ENCODE measurements at regions not wholly inside any gene's neighbourhood (a gene's known extent, or its start where the extent isn't known, plus 50 kb on each side); places are given as distances from the start of the nearest gene placed in this dataset.
"Not testable (repeated sequence)": the region's sequence is repeated elsewhere in the genome, so short reads cannot be mapped to it uniquely, and the experiment has no call there.

DNA sequence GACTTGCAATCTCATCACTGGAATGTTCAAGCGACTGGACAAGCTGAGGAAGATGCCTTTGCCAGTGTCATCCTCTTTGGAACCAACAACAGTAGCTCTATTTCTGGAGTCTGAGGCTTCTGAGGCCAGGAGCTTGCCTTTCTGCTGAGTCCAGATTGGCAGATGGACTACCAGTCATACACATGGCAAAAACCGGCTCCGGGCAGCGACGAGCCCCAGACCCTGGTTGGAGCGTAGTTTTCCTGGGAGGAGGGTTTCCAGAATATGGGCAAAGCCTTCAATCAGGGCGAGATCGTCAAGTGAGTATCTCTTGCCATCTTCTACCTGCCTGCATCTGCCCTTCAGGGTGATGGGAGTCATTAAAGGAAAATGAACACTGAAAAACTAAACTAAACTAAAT is 807.9 kb downstream of the C4orf33 start:
- no peak for DNase-seq

DNA sequence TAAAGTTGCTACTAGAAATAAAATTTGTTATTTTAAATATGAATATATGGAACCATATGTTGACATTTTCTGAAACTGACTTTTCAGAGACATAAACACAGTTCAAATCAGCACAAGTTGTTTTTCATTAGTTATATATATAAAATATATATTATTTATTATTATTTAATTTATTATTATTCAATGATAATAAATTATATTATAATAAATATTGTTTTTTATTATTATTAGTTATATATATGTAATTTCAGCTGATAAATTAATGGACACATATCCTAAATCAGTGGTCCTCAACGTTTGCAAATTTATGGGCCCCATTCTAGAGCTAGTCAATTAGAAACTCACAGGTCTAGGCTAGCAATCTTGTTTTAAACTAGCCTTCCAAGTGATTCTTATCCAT is 809.3 kb downstream of the C4orf33 start:
- no peak for DNase-seq

DNA sequence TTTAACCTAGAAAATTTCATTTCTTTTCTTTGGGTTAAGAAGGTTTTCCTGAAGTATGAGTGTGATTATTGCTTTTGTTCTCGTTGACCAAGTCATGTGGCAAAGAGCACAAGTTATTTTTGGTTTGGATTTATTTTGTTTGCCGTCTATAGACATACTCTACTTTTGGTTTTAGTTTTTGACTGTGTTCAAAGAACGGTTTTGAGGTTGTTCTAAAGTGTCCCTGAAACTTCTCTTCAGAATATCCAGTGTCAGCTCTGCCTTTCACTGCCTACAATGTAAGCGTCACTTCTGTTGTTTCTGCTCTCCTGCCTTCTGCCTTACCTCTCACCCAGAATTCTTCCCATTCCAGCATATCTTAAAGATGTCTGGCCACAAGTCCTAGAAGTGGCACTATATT is 812.2 kb downstream of the C4orf33 start:
- DNase-seq, result no peak

DNA sequence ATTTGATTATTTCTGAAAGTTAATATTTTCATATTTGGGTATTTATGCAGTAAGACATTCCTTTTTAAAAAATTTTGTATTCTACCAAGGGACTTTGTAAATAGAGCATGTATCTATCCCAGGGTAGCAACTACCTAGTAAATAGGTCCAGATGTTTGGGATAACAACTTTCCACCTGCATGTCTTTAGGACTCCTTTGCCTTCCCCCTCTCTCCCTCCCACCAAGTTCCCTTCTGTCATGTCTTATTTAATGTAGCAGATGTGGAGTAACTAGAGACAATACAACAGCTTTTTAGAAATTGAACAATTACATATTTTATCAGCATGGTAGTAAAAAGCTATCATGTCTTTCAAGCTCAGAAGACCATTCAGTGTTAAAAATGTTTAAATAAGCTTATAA is 821.0 kb downstream of the C4orf33 start:
- DNase-seq, result no peak

DNA sequence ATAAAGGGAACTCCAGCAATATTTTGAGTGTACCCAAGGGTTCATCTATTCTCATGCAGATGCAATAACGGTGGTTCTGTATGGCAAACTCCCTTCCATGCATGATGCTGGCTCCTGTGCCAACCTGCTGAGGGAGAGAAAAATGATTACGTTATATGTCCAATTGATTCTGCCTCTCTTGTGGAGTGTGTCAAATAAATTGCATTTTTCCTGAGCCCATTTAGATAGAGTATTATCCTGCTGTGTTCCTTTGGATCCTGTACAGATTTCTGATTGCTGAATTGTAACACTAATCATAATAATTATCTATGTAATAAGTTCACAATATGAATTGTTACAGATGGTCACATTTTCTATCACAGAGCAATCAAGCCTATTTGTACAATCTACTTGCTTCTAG is 821.7 kb downstream of the C4orf33 start:
- no peak for DNase-seq

DNA sequence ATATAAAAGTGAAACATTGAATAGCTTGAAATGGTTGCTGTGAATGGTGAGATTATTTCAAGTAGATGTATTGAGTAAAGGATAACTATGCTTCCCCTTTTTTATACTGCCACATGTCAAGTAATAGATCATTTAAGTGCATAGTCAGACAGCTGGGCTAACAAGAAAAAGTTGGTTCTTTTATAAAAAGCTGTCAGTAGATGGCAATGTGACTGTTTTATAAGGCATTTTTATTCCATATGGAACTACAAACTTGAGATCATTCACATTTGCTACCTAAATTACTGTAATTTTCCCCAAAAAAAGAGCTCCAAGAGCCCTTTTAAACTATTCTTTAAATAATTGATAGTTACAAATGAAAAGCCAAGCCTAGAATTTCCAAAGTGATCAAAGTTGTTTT is 831.0 kb downstream of the C4orf33 start:
- DNase-seq, result no peak

DNA sequence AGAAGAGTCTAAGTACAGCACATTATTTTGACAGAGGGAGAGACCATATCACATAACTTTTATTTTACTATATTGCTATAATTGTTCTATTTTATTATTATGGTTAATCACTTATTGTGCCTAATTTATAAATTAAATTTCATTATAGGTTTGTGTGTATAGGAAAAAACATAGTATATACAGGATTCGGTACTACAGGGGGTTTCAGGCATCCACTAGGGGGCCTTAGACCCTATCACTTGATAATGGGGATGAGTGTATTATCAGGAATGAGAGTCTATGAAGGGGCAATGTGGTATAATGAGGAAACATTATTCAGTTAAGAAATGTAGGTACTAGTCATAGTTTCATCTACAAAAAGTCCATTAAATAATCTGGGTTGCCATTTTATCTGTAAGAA is 833.1 kb downstream of the C4orf33 start:
- no peak for DNase-seq

DNA sequence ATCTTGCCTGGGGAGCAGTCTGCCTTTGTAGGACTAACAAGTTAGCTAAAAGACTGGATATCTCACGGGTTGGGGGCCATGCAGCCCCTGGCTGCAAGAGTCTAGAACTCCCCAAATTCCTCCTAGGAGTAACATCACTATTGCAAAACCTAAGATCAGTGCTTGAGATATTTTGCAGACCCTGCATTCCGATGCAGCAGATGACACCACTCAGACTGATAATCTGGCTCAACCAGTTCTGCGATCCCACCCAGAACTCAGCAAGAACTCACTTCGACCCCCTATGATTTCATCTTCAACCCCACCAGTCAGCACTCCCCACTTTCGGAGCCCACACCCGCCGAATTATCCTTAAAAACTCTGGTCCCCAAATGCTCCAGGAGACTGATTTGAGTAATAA is 834.0 kb downstream of the C4orf33 start:
- DNase-seq, result no peak

DNA sequence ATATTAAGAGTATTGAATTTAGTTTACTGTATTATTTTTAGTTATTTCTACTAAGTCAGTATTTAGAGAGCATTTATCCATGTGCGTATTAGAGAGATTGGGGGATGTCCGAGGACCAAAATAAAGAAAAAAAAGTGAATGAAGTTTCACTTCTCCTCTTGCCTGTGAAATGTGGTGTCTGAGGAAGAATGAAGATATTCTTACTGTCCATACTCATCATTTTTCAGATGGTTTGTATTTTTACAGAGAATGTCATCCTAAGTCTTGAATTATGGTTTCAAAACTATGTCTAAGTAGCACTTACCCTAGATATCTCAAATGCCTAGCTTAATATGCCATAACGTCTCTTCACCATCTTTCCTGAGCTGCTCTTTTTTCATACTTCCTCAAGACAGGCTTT is 854.3 kb downstream of the C4orf33 start:
- no peak for DNase-seq

DNA sequence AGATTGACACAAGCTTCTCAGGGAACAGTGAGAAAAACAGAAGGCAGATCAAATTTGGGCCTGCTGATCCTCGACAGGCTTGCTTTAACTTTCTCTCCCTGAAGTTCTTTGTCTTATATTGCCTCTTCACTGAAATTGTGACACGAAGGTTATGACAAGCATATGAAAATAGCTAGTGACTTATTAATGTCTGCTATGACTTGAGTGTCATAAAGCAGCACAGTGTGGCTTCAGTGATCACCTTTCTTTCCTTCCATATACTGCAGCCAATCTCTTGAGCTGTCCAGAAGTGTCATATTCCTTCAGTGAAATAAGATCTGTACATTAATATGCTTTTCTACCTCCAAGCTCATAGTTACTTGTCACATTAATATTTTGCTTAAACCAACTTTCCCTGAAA is 870.2 kb downstream of the C4orf33 start:
- DNase-seq, result no peak

DNA sequence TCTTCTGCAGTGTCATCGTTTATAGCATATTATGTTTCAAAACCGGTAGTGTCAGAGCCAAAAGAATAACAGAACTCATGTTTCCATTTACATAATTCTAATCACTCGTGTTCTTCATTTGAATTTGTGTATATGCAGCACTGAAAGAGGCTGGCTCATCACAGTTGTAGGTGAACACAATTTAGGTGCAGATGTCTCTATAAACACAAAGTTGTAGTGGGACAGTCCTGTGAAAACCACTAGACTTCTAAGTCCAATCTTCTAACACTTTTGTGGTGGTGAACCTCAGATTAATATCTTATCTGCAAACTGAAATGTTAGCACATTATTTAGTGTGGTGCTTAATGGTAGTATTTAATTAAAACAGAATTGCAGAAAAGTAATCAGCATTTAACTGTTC is 872.4 kb downstream of the C4orf33 start:
- no peak for DNase-seq

DNA sequence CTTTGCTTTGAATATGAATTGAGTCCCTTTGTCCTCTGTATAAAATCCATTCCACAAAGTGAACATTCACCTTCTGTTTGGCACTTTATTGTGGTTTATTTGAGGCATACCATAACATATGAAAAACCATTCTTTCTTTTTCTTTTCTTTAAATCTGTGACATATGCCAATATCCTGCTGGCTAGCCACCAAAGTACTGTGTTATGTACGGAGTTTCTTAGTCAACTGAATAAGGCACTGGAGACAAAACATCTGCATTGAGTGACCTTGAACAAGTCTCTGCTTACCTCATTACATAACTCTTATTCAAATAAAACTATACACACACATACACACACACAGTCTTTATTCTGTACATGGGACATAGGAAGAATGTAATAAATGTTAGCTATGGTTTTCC is 872.8 kb downstream of the C4orf33 start:
- no peak for DNase-seq

DNA sequence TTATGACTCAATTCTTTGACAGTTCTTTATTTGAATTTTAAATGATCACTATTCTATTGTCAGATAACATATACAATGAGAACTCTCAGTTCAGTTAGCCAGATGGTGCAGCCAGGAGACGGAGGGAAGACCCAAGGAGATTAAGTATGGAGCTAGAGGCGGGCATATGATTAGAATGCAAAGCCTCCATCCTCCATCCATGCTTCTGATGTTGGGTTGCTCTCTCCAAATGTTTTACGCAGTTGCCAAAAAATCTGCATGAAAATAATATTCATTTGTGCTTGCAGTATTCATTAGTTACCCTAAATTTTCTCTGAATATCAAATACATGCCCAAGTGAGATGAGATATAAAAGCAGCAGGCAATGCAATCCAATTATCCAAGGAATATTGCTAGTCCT is 874.8 kb downstream of the C4orf33 start:
- no peak for DNase-seq

DNA sequence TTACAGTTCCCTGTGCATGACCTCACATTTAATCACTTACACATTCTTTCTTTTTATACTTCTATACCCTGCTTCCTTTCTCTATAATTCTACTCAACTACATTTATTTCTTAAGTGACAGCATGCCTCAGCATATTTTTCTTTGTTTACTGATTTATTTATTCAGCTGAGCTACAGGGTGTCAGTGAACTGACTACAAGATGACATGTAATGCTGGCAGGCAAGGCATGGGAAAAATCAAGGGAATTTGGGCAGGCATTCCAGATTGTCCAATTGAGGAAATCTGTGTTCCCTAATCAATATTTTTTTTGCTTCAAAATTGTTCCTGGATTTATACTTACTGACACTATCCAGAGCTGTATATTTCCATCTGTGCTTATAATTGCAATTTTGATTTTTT is 875.5 kb downstream of the C4orf33 start:
- no peak for DNase-seq

DNA sequence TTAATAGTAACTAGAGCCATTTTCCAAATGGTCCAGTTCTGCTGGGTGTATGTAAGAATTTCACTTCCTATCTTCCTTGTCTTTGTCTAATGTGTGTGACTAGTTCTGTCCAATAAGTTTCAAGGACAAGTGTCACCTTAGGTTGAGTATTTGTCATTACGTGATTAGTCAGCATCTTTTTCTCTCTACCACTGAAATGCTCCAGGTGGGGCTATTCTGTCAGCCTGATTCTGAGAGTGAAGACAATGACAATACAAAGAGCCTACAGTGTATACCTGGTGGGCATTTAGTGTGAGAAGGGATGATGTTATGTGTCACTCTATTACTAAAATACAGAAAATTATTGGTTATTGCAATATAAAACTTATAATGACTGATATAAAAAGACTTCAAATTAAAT is 876.3 kb downstream of the C4orf33 start:
- DNase-seq, result no peak

DNA sequence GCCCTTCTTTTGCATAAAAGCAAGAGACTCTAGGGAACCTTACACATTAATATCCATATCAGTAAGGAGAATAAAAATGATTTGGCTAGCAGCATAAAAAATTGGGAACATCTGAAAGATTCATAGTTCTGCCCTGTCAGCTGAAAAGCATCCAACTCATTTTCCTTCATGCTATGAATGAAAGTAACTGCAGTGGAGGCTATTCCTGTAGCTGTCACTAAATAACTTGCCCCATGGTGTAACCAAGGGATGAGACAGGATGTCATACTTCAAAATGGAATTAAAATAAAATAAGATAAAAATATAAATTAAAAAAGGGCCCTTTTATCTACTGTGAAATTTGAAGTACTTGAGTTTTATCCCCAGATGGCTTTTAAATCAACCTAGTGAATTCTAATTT is 878.8 kb downstream of the C4orf33 start:
- DNase-seq, result no peak

DNA sequence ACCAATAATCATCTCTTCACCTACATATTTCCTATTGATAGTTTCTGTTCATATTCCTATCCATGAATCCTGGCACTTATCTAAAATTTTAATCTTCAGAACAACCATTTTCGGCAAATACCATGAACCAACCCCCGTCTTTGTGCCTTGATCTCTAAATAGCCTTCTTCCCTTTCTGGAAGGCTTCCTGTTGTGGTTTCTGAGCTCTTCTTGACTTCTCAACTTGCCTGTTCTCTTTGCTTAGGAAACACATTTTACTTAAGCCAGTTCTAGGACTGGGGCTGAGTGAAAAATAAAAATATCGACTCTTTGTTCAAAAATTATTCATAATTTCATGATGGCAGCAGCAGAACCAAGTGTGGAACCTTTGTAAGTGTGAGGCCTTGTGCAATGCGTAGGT is 882.4 kb downstream of the C4orf33 start:
- no peak for DNase-seq

DNA sequence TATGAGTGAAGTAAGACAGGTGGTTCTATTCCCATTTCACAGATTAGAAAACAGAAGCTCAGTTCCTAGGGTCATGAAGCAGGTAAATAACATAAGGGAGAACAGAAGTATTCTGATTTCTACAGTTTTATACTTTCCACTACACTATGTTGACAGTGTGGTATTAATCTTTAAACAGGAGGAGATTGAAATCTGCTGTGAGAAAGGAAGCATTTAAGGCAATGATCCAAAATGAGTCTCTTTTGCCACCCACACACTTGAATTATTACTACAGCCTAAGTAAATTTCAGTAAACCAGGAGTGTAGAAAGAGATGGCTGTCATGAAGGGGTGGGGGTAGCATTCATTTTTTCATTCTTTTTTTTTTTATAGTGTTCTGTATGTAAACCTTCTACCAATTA is 893.0 kb downstream of the C4orf33 start:
- no peak for DNase-seq

DNA sequence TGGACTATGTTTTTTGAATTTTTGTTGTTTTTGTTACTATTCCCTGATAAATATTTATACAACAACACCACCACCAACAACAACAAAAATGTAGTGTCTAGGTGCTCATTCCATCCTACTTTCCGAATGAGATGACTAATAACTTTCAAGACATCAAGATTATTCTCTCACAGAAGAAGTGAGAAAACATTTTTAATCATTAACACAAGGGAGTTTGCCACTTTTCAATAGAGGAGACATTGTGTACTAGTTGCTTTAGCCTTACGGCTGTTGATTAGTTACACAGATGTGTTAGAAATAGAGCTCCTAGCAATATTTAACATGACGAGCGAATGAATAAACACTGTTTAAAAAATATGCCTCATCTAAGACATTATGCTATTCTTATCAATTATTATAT is 898.8 kb downstream of the C4orf33 start:
- DNase-seq, result no peak

DNA sequence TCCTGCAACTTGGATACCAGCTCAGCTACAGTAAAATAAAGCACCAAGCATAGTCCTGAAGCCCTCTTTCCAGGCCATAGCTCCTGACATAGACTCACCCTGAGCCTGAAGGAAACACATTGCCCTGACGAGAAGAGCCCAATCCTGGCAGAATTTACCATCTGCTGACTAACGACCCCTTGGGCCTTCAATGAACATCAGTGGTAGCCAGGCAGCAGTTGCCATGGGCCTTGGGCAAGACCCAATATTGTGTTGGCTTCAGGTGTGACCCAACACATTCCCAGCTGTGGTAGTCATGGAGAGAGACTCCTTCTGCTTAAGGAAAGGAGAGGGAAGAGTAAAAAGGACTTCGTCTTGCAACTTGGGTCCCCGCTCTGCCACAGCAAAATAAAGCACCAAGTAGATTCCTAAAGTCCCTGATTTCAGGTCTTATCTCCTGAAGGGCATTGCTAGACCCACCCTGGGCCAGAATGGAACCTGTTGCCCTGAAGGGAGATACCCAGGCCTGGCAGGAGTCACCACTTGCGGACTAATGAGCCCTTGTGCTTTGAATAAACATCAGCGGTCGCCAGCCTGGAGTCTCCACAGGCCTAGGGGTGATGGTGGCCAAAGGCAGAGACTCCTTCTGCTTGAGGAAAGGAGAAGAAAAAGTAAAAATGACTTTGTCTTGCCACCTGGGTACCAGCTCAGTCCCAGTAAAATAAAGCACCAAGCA is 902.6 kb downstream of the C4orf33 start:
- DNase-seq, result no peak

DNA sequence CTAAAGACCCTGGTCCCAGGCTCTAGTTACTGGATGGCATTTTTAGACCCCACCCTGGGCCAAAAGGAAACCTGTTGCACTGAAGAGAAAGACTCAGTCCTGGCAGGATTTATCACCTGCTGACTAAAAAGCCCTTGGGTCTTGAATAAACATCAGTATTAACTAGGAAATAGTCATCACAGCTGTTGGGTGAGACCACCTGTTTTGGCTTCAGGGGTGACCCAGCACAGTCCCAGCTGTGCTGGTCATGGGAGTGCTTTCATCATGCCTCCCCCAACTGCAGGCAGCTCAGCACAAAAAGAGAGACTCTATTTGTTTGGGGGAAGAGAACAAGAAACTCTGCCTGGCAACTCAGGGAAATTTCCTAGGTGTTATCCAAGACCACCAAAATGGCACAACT is 903.2 kb downstream of the C4orf33 start:
- no peak for DNase-seq

DNA sequence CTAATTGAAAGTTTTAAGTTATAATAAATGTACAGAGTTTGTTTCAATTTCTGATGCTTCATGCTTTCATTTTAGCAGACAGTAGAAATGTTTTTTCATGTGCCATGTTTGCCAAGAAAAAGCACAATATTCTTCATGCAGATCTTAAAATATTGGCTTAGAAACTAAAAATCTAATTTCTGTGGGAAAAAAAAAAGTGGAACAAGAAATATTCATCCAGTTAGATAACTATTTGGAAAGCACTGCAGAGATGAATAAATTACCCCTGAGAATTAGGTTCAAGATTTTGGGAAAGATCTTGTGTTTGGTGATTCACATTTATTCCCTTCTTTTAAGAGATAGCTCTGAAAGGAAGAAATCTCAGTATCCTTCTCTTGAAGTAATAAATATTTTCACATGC is 912.5 kb downstream of the C4orf33 start:
- DNase-seq, result no peak

DNA sequence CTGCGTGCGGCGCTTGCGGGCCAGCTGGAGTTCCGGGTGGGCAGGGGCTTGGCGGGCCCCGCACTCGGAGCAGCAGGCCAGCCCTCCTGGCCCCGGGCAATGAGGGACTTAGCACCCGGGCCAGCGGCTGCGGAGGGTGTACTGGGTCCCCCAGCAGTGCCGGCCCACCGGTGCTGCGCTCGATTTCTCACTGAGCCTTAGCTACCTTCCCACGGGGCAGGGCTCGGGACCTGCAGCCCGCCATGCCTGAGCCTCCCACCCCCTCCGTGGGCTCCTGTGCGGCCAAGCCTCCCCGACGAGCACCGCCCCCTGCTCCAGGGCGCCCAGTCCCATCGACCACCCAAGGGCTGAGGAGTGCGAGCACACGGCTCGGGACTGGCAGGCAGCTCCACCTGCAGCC is 916.9 kb downstream of the C4orf33 start:
- DNase-seq, result not testable (repeated sequence)

DNA sequence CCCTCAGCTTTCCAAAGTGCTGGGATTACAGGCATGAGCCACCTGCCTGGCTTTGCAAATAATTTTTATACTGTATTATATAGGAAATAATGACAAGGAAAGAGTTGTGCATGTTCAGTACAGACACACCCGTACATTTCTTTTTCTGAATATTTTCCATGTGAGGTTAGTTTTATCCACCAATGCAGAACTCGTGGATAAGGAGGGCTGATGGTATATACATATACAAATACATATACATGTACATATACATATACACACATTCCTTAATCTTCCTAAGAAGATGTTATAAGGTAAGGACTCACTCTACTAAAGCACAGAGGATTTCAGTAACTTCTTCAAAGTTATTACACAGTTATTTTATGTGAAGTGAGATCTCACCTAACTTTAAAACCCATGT is 925.8 kb downstream of the C4orf33 start:
- no peak for DNase-seq

DNA sequence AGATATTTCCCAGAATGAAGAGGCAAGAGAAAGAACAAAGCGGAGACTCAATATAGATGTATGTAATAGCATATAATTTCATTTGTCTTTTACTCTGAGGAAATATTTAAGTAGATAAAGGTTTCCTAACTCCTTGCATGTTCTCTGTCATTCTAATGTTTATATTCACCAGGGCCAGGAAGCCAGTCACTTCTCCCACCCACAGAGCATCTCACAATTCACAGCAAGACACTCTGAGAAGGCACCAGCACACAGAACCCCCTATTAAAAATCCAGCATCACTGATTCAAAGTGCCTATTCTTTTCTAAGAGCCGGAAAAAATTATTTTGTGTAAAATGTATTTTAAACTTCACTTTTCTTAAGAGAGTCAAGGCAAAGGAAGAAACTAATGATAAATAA is 927.1 kb downstream of the C4orf33 start:
- DNase-seq, result no peak

DNA sequence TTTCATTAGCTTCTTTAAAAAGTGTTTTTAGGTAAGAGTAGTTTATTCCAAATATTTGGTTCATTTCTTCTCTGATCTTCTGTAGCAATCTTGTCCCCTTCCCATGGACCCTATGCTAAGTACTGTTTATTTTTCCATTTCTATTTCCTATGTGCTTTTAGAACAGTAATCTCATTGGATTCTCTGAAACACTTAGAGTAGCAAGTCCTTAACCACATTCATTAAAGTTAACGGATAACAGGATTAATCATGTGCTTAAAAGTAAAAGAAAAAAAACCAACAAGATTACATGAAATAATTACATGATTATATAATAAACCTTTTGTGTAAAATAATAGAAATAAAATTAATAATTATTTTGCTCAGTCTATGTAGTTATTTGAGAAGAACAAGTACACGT is 929.7 kb downstream of the C4orf33 start:
- DNase-seq, result no peak

Data from activated T-cell treated with anti-CD3 and anti-CD28 coated beads, Interleukin-2, amount 50 U/mL, for 1 hour (primary cell).